H9 (cell line): ENCODE measurements at regions not wholly inside any gene's neighbourhood (a gene's known extent, or its start where the extent isn't known, plus 50 kb on each side); places are given as distances from the start of the nearest gene placed in this dataset.

Source experiments
- DNase-seq: peaks from one replicate; pipeline ENCODE4 v3.0.0-alpha.2; 2017
- H2AFZ ChIP-seq: one replicate; pipeline ENCODE4 v1.6.1; 2013; ENCODE audit warnings: mild to moderate bottlenecking, low read length, control low read depth, moderate library complexity
- H2AK5ac ChIP-seq: 2 replicates; pipeline ENCODE4 v1.6.1; 2013; ENCODE audit warnings: low read length, control low read depth, mixed read lengths; ENCODE audit not compliant: insufficient read length
- H2BK120ac ChIP-seq: one replicate; pipeline ENCODE4 v1.6.1; 2013; ENCODE audit warnings: low read depth, mild to moderate bottlenecking, low read length, control low read depth, inconsistent platforms; ENCODE audit not compliant: poor library complexity, severe bottlenecking
- H2BK12ac ChIP-seq: 2 replicates; pipeline ENCODE4 v1.6.1; 2013; ENCODE audit warnings: low read length, control low read depth, mixed read lengths, low read depth; ENCODE audit not compliant: insufficient read length
- H2BK15ac ChIP-seq: 2 replicates; pipeline ENCODE4 v1.6.1; 2013; ENCODE audit warnings: low read depth, low read length, control low read depth
- H2BK20ac ChIP-seq: one replicate; pipeline ENCODE4 v1.6.1; 2013; ENCODE audit warnings: low read depth, mild to moderate bottlenecking, low read length, control low read depth, inconsistent platforms; ENCODE audit not compliant: poor library complexity, severe bottlenecking
- H2BK5ac ChIP-seq: 2 replicates; pipeline ENCODE4 v1.6.1; 2013; ENCODE audit warnings: low read length, control low read depth, mixed read lengths; ENCODE audit not compliant: insufficient read length
- H3K14ac ChIP-seq: 2 replicates; pipeline ENCODE4 v1.6.1; 2013; ENCODE audit warnings: low read length, control low read depth; ENCODE audit not compliant: insufficient read depth
- H3K18ac ChIP-seq: 2 replicates; pipeline ENCODE4 v1.6.1; 2013; ENCODE audit warnings: low read depth, mild to moderate bottlenecking, mixed read lengths, low read length, control low read depth; ENCODE audit not compliant: insufficient read length
- H3K23ac ChIP-seq: 2 replicates; pipeline ENCODE4 v1.6.1; 2013; ENCODE audit warnings: low read length, control low read depth, mixed read lengths, low read depth; ENCODE audit not compliant: insufficient read length
- H3K23me2 ChIP-seq: 2 replicates; pipeline ENCODE4 v1.6.1; 2013; ENCODE audit warnings: low read depth, mild to moderate bottlenecking, mixed read lengths, low read length, control low read depth; ENCODE audit not compliant: insufficient read length, poor library complexity, severe bottlenecking
- H3K27ac ChIP-seq: 2 replicates; pipeline ENCODE4 v1.5.1; 2013; ENCODE audit warnings: low read length, control low read depth, mixed read lengths, low read depth; ENCODE audit not compliant: insufficient read length
- H3K27me3 ChIP-seq: 2 replicates; pipeline ENCODE4 v1.6.1; 2013; ENCODE audit warnings: low read length, control low read depth, inconsistent platforms; ENCODE audit not compliant: insufficient read depth
- H3K4ac ChIP-seq: 2 replicates; pipeline ENCODE4 v1.6.1; 2013; ENCODE audit warnings: low read depth, mild to moderate bottlenecking, control low read depth, inconsistent platforms, low read length, moderate library complexity
- H3K4me1 ChIP-seq: 2 replicates; pipeline ENCODE4 v1.6.1; 2013; ENCODE audit warnings: low read length, control low read depth, inconsistent platforms; ENCODE audit not compliant: insufficient read depth
- H3K4me2 ChIP-seq: 2 replicates; pipeline ENCODE4 v1.6.1; 2013; ENCODE audit warnings: low read length, control low read depth, mixed read lengths; ENCODE audit not compliant: insufficient read length, insufficient read depth
- H3K56ac ChIP-seq: 2 replicates; pipeline ENCODE4 v1.6.1; 2013; ENCODE audit warnings: low read depth, mild to moderate bottlenecking, mixed read lengths, low read length, control low read depth; ENCODE audit not compliant: insufficient read length
- H3K79me1 ChIP-seq: 2 replicates; pipeline ENCODE4 v1.6.1; 2013; ENCODE audit warnings: low read depth, mild to moderate bottlenecking, moderate library complexity, low read length, control low read depth, inconsistent platforms; ENCODE audit not compliant: insufficient read depth, poor library complexity, severe bottlenecking
- H3K79me2 ChIP-seq: 2 replicates; pipeline ENCODE4 v1.6.1; 2013; ENCODE audit warnings: low read length, control low read depth, inconsistent platforms; ENCODE audit not compliant: insufficient read depth
- H3K9ac ChIP-seq: 2 replicates; pipeline ENCODE4 v1.6.1; 2013; ENCODE audit warnings: low read length, control low read depth, mixed read lengths; ENCODE audit not compliant: insufficient read length; ENCODE audit errors: extremely low read depth
- H3K9me3 ChIP-seq: one replicate; pipeline ENCODE4 v1.6.1; 2013; ENCODE audit warnings: low read depth, low read length, inconsistent platforms; ENCODE audit not compliant: control insufficient read depth
- H3T11ph ChIP-seq: one replicate; pipeline ENCODE4 v1.6.1; 2013; ENCODE audit warnings: mild to moderate bottlenecking, low read length, control low read depth, inconsistent platforms
- H4K20me1 ChIP-seq: one replicate; pipeline ENCODE4 v1.6.1; 2013; ENCODE audit not compliant: control insufficient read depth, insufficient read length, insufficient read depth
- H4K5ac ChIP-seq: 2 replicates; pipeline ENCODE4 v1.6.1; 2013; ENCODE audit warnings: low read depth, mild to moderate bottlenecking, mixed read lengths, low read length, control low read depth; ENCODE audit not compliant: insufficient read length
- H4K8ac ChIP-seq: replicated peaks from 2 replicates; pipeline ENCODE4 v1.6.1; 2013; ENCODE audit warnings: low read length, control low read depth, mixed read lengths, low read depth; ENCODE audit not compliant: insufficient read length
- H4K91ac ChIP-seq: 2 replicates; pipeline ENCODE4 v1.6.1; 2013; ENCODE audit warnings: low read depth, mild to moderate bottlenecking, moderate library complexity, mixed read lengths, low read length, control low read depth; ENCODE audit not compliant: insufficient read length
- H3K27ac Mint-ChIP-seq, 3 experiments: 2 replicates in 2 of 3; 3 replicates in 1 of 3; pipeline ENCODE4 v1.8.0; 2020 to 2021; ENCODE audit warnings: mixed read lengths in 3 of 3, mild to moderate bottlenecking in 1 of 3, moderate library complexity in 1 of 3
- H3K27me3 Mint-ChIP-seq: 2 replicates; pipeline ENCODE4 v1.8.0; 2021; ENCODE audit warnings: low read depth, mild to moderate bottlenecking, moderate library complexity, mixed read lengths
- H3K36me3 Mint-ChIP-seq, 3 experiments: 2 replicates in 2 of 3; 3 replicates in 1 of 3; pipeline ENCODE4 v1.8.0; 2020 to 2021; ENCODE audit warnings: low read depth in 3 of 3, mixed read lengths in 3 of 3; ENCODE audit not compliant: insufficient read depth in 1 of 3
- H3K4me1 Mint-ChIP-seq, 2 experiments: 2 replicates each; pipeline ENCODE4 v1.8.0; 2020; ENCODE audit warnings: mixed read lengths in 2 of 2
- H3K4me3 Mint-ChIP-seq, 2 experiments: 2 replicates in 1 of 2; 3 replicates in 1 of 2; pipeline ENCODE4 v1.8.0; 2020 to 2021; ENCODE audit warnings: mild to moderate bottlenecking in 2 of 2, mixed read lengths in 2 of 2, moderate library complexity in 1 of 2
- H3K9me3 Mint-ChIP-seq, 2 experiments: 2 replicates in 1 of 2; 3 replicates in 1 of 2; pipeline ENCODE4 v1.8.0; 2020; ENCODE audit warnings: mild to moderate bottlenecking in 2 of 2, mixed read lengths in 2 of 2, moderate library complexity in 1 of 2
- CTCF ChIP-seq: fragments of 200-600 bp; sonication (generic); conservative IDR thresholded peaks from 3 replicates; pipeline ENCODE4 v1.8.0; 2021; ENCODE audit warnings: antibody characterized with exemption, mild to moderate bottlenecking

GRCh38 chr12:19924360-19924759, 444.0 kb upstream of the PDE3A start:
- no peak for TF ChIP-seq CTCF
- no peaks in the 10 kb centered on the region for H3K27me3 Mint-ChIP-seq
- no peak overlapping the region for H4K5ac ChIP-seq
- H3T11ph ChIP-seq: no peak overlapping the region
- no peak overlapping the region for H3K4ac ChIP-seq
- H3K4me2 ChIP-seq: no peak overlapping the region
- H2AK5ac ChIP-seq: no peak overlapping the region
- peaks cover 0 to 2% of the 10 kb centered on the region in 2 experiments; a peak in 1 of 5 replicates for H3K9me3 Mint-ChIP-seq
- no peak overlapping the region for H2BK120ac ChIP-seq
- H3K56ac ChIP-seq: no peak overlapping the region
- no peaks in the 10 kb centered on the region for H3K4me1 ChIP-seq
- no peak overlapping the region for H3K14ac ChIP-seq
- H4K8ac ChIP-seq: no peak overlapping the region
- no peaks in the 10 kb centered on the region for H3K79me1 ChIP-seq
- no peaks in the 10 kb centered on the region for H4K20me1 ChIP-seq
- peaks cover 5 to 12% of the 10 kb centered on the region in 2 experiments for H3K4me1 Mint-ChIP-seq
- no peaks in the 10 kb centered on the region for H3K9me3 ChIP-seq
- no peak overlapping the region for H3K23ac ChIP-seq
- no peaks in the 10 kb centered on the region for H3K23me2 ChIP-seq
- no peaks in the 10 kb centered on the region for H3K79me2 ChIP-seq
- no peak for DNase-seq
- H2BK5ac ChIP-seq: no peak overlapping the region
- H2BK15ac ChIP-seq: no peak overlapping the region
- no peak overlapping the region for H2BK12ac ChIP-seq
- H3K18ac ChIP-seq: no peak overlapping the region
- no peak overlapping the region for H2AFZ ChIP-seq
- H2BK20ac ChIP-seq: no peak overlapping the region
- H3K36me3 Mint-ChIP-seq: peaks cover 0 to 2% (median 0%) of the 10 kb centered on the region in 3 experiments; a peak in 1 of 7 replicates
- H4K91ac ChIP-seq: no peak overlapping the region
- no peak overlapping the region for H3K4me3 Mint-ChIP-seq
- H3K27ac Mint-ChIP-seq: no peak overlapping the region
- H3K27me3 ChIP-seq: no peaks in the 10 kb centered on the region
- H3K9ac ChIP-seq: no peak overlapping the region
- H3K27ac ChIP-seq: no peak overlapping the region
